Osteocyte (in vitro differentiated cells): ENCODE measurements at regions not wholly inside any gene's neighbourhood (a gene's known extent, or its start where the extent isn't known, plus 50 kb on each side); places are given as distances from the start of the nearest gene placed in this dataset.

Source experiments
- DNase-seq: peaks from one replicate; pipeline ENCODE4 v3.0.0; 2021; ENCODE audit warnings: mixed read lengths; ENCODE audit not compliant: unreplicated experiment; ENCODE audit errors: extremely low spot score
- H3K27ac Mint-ChIP-seq: one replicate; pipeline ENCODE4 v1.8.0; 2021; ENCODE audit warnings: mild to moderate bottlenecking, mixed read lengths; ENCODE audit not compliant: unreplicated experiment
- H3K27me3 Mint-ChIP-seq: one replicate; pipeline ENCODE4 v1.8.0; 2021; ENCODE audit warnings: mixed read lengths; ENCODE audit not compliant: unreplicated experiment
- H3K36me3 Mint-ChIP-seq: one replicate; pipeline ENCODE4 v1.8.0; 2021; ENCODE audit warnings: mixed read lengths; ENCODE audit not compliant: unreplicated experiment
- H3K4me1 Mint-ChIP-seq: one replicate; pipeline ENCODE4 v1.8.0; 2021; ENCODE audit warnings: mixed read lengths; ENCODE audit not compliant: unreplicated experiment
- H3K4me3 Mint-ChIP-seq: one replicate; pipeline ENCODE4 v1.8.0; 2021; ENCODE audit warnings: mild to moderate bottlenecking, moderate library complexity, mixed read lengths; ENCODE audit not compliant: unreplicated experiment
- H3K9me3 Mint-ChIP-seq: one replicate; pipeline ENCODE4 v1.8.0; 2021; ENCODE audit warnings: mixed read lengths; ENCODE audit not compliant: unreplicated experiment
- CTCF ChIP-seq: fragments of 200-600 bp; sonication (generic); IDR thresholded peaks from 2 replicates; pipeline ENCODE4 v1.5.0; 2021; ENCODE audit warnings: antibody characterized with exemption, mild to moderate bottlenecking, moderate library complexity

- Mint-ChIP-seq H3K36me3 (no peaks in the 10 kb centered on the region), H3K4me1 (peaks cover 10% of the 10 kb centered on the region), H3K4me3 (no peak overlapping the region), H3K27ac (no peak overlapping the region), H3K9me3 (peaks cover 4% of the 10 kb centered on the region), H3K27me3 (peaks cover 29% of the 10 kb centered on the region)
- TF ChIP-seq CTCF = no peak
- no peak for DNase-seq
Measured at GRCh38 chr10:28853195-28853594, 175.9 kb downstream of the BAMBI start.

GRCh38 chr10:28857164-28857563, 179.8 kb downstream of the BAMBI start:
- H3K27me3 Mint-ChIP-seq = peaks cover 36% of the 10 kb centered on the region
- no peak for DNase-seq
- peaks cover 7% of the 10 kb centered on the region for H3K9me3 Mint-ChIP-seq
- H3K36me3 Mint-ChIP-seq = no peaks in the 10 kb centered on the region
- no peak overlapping the region for H3K27ac Mint-ChIP-seq
- no peak for TF ChIP-seq CTCF
- H3K4me3 Mint-ChIP-seq = no peak overlapping the region
- peaks cover 10% of the 10 kb centered on the region for H3K4me1 Mint-ChIP-seq

- H3K36me3 Mint-ChIP-seq = no peaks in the 10 kb centered on the region
- H3K4me3 Mint-ChIP-seq = no peak overlapping the region
- TF ChIP-seq CTCF = no peak
- no peak for DNase-seq
- H3K4me1 Mint-ChIP-seq = peaks cover 2% of the 10 kb centered on the region
- no peak overlapping the region for H3K27ac Mint-ChIP-seq
- peaks cover 29% of the 10 kb centered on the region for H3K27me3 Mint-ChIP-seq
- H3K9me3 Mint-ChIP-seq = peaks cover 7% of the 10 kb centered on the region
Measured at GRCh38 chr10:28858646-28859045, 181.3 kb downstream of the BAMBI start.

GRCh38 chr10:28859791-28860190, 182.5 kb downstream of the BAMBI start:
- peaks cover 7% of the 10 kb centered on the region for H3K9me3 Mint-ChIP-seq
- peaks cover 29% of the 10 kb centered on the region for H3K27me3 Mint-ChIP-seq
- H3K27ac Mint-ChIP-seq = no peak overlapping the region
- DNase-seq = no peak
- no peaks in the 10 kb centered on the region for H3K4me1 Mint-ChIP-seq
- TF ChIP-seq CTCF = no peak
- no peak overlapping the region for H3K4me3 Mint-ChIP-seq
- H3K36me3 Mint-ChIP-seq = no peaks in the 10 kb centered on the region

GRCh38 chr10:28862219-28862618, 184.9 kb downstream of the BAMBI start:
- DNase-seq = no peak
- H3K27me3 Mint-ChIP-seq = peaks cover 29% of the 10 kb centered on the region
- no peaks in the 10 kb centered on the region for H3K4me1 Mint-ChIP-seq
- H3K27ac Mint-ChIP-seq = no peak overlapping the region
- no peak for TF ChIP-seq CTCF
- H3K9me3 Mint-ChIP-seq = peaks cover 7% of the 10 kb centered on the region
- no peaks in the 10 kb centered on the region for H3K36me3 Mint-ChIP-seq
- H3K4me3 Mint-ChIP-seq = no peak overlapping the region
